GM21528 (cell line): ENCODE measurements at regions not wholly inside any gene's neighbourhood (a gene's known extent, or its start where the extent isn't known, plus 50 kb on each side); places are given as distances from the start of the nearest gene placed in this dataset.
"Not testable (repeated sequence)": the region's sequence is repeated elsewhere in the genome, so short reads cannot be mapped to it uniquely, and the experiment has no call there.

ENCODE experiments used
- ATAC-seq: cut with Tn5 transposase; IDR thresholded peaks from one replicate; pipeline ENCODE4 v1.9.1; 2021; ENCODE audit warnings: mild to moderate bottlenecking, moderate library complexity; ENCODE audit not compliant: unreplicated experiment, low FRiP score

DNA sequence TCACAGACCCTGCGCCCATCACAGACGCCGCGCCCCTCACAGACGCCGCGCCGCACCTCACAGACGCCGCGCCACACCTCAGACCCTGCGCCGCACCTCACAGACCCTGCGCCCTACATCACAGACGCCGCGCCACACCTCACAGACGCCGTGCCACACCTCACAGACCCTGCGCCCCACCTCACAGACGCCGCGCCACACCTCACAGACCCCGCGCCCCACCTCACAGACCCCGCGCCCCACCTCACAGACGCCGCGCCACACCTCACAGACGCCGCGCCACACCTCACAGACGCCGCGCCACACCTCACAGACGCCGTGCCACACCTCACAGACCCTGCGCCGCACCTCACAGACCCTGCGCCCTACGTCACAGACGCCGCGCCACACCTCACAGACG is 657.4 kb downstream of the TRIML1 start:
- not testable (repeated sequence) for ATAC-seq

- not testable (repeated sequence) for ATAC-seq
These were observed 657.8 kb downstream of the TRIML1 start for GRCh38 chr4:188797011-188797410.

GRCh38 chr4:188804861-188805260 is 665.6 kb downstream of the TRIML1 start:
- ATAC-seq: no peak

DNA sequence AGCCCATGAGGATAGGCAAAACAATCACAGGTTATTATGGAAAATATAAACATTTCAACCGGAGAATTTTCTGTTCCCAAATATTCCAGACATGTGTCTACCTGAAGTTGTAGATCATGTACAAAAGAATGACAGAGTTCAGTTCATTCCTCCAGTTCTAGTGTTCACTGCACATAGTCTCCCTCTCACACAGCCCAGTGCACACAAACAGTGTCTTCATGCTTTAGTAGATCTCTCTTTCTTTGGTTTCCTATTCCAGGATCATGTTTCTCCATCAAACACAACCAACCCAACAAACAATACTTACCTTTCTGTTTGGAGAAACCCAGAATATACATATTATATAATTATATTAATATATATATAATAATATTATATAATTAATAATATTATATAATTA is 671.9 kb downstream of the TRIML1 start:
- no peak for ATAC-seq

DNA sequence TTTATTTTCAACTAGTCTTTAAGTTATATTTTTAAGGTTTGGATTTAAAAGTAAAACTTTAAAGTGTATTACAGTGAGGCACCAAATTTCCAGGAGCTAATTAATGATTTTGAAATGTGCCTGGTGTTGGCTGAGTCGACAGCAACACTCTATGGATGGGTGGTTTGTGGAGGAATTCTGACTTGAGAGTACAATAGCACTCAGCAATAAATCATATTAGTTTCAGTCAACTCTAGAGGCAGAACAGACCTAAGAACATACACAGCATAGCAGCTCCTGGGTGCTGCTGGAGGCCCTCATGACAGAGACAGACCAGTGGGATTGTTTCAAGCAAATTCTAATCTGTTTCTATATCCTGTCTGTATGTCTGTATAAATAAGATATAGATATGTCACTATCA is 673.4 kb downstream of the TRIML1 start:
- no peak for ATAC-seq

- no peak for ATAC-seq
These were observed 679.1 kb downstream of the TRIML1 start for GRCh38 chr4:188818300-188818699.

GRCh38 chr4:188819233-188819632 is 680.0 kb downstream of the TRIML1 start:
- no peak for ATAC-seq

- ATAC-seq: no peak
These were observed 682.3 kb downstream of the TRIML1 start for GRCh38 chr4:188821500-188821899.

GRCh38 chr4:188822698-188823097 is 683.5 kb downstream of the TRIML1 start:
- no peak for ATAC-seq

- no peak for ATAC-seq
These were observed 685.3 kb downstream of the TRIML1 start for GRCh38 chr4:188824553-188824952.

DNA sequence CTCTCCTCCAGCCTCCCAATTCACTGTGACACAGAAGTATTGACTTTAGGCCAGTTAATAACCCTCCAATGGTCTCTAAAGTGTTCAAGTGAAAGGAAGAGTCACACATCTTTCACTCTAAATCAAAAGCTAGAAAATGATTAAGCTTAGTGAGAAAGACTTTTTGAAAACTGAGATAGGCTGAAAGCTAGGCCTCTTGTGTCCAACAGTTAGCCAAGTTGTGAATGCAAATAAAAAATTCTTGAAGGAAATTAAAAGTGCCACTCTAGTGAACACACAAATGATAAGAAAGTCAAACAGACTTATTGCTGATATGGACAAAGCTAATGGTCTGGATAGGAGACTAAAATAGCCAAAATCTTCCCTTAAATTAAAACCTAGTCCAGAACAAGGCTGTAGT is 687.2 kb downstream of the TRIML1 start:
- ATAC-seq: no peak

GRCh38 chr4:188839704-188840103 is 700.5 kb downstream of the TRIML1 start:
- ATAC-seq: no peak

GRCh38 chr4:188841523-188841922 is 702.3 kb downstream of the TRIML1 start:
- no peak for ATAC-seq

DNA sequence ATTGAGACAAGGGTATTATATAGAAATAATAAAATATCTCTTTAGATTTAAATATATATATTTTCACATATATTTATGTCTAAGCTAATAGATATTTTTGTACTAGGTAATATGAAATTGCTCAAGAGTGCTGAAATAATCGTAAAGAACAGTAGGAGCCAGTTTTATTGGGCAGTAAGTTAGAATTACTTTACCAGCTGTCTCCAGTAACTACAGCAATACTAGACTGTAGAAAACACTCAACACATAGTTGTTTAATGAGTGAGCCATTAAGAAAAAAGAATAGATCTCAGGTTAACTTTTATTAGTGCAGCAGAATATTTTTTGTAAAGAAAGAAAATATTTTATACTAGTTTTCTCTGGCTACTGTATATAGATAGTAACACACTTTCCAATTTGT is 715.2 kb downstream of the TRIML1 start:
- no peak for ATAC-seq

DNA sequence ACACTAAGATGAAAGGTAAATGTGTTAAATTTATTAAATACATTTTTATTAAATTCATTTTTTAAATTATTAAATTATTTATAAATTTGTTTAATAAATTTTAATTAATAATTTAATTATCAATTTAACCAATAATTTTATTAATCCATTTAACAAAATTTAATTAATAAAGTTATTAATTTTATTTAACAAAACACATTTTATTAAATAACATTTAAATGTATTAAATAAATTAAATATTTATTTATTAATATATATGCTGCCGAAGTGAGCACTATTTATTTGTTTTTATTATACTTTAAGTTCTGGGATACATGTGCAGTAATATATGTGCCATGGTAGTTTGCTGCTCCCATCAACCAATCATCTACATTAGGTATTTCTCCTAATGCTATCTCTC is 719.5 kb downstream of the TRIML1 start:
- ATAC-seq: no peak

DNA sequence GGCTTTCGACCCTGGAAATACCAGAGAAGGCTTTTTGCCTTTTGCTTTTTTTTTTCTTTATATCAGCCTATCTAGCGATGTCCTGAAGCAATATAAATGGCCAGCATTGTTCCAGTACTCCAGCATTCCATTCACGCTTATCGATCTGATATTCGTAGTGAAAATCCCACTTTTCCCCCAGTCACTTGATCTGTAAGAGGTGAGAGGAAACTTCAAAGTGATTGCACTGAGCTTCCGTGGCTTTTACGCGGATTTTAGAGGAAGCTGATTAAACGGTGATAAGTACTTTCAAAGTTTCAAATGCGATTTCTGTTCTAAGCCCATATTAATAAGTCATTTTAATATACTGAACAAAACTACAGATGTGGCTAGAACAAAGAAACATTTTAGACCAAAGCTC is 725.5 kb downstream of the TRIML1 start:
- no peak for ATAC-seq

DNA sequence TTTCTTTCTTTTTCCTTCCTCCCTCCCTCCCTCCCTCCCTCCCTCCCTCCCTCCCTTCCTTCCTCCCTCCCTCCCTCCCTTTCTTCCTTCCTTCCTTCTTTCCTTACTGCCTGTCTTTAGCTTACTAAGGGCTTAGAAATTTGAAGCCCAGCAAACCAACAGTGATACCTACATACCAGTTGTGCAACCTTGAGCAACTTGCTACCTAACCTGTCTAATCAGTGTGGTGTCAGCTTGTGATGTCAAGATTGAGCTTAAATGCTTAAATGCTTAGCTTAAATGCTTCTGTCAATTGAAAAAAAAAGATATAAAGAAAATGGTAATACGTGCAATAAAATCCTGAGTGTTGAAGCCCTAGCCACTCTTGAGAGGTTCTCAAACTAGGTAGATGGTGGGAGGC is 728.6 kb downstream of the TRIML1 start:
- ATAC-seq: no peak

- ATAC-seq: no peak
These were observed 730.3 kb downstream of the TRIML1 start for GRCh38 chr4:188869581-188869980.

DNA sequence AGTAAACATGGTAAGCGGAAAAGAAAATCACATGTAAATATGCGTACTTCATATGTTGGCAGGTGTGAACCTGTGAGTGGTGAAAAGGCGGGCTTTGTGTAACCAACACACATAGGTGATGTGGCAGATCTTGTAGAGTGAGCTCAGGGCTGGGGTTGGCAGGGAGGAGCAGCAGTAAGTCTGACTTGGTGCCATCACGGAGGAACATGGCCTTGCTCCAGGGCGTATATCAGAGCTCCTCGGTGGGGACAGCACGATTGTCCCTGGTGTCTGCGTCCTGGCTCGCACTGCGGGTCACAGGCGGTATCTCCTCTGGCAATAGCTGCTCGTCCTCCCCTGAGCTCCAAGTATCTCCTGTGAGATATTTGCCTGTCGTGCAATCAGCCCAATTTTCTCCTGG is 733.6 kb downstream of the TRIML1 start:
- no peak for ATAC-seq

GRCh38 chr4:188876881-188877280 is 737.6 kb downstream of the TRIML1 start:
- no peak for ATAC-seq

- no peak for ATAC-seq
These were observed 740.4 kb downstream of the TRIML1 start for GRCh38 chr4:188879598-188879997.

GRCh38 chr4:188887905-188888304 is 748.7 kb downstream of the TRIML1 start:
- ATAC-seq: no peak

DNA sequence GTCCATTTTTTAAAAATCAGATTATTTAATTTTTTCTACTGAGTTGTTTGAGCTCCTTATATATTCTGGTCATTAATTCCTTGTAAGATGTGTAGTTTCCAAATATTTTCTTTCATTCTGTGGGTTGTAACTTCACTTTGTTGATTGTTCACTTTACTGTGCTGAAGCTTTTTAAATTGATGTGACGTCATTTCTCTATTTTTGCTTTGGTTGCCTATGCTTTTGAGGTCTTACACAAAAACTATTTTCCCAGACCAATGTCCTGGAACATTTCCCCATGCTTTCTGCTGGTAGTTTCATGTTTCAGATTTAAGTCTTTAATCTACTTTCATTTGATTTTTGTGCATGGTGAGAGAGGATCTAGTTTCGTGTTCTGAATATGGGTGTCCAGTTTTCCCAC is 753.6 kb downstream of the TRIML1 start:
- ATAC-seq: no peak
